Esophagus muscularis mucosa (tissue), 4 donors: ENCODE measurements at regions not wholly inside any gene's neighbourhood (a gene's known extent, or its start where the extent isn't known, plus 50 kb on each side); places are given as distances from the start of the nearest gene placed in this dataset.

Source experiments
- DNase-seq: peaks from one replicate; pipeline ENCODE4 v3.0.0-alpha.2; 2017; ENCODE audit errors: extremely low spot score
- H3K27ac ChIP-seq, 4 donors: fragments of 200-600 bp; sonication (generic); replicated peaks in 1 of 4; 1 replicate in 3 of 4; 2 replicates in 1 of 4; pipeline ENCODE4 v1.5.1; 2016 to 2019; ENCODE audit warnings: mild to moderate bottlenecking in 1 of 4
- H3K27me3 ChIP-seq, 4 donors: fragments of 200-600 bp; sonication (generic); one replicate each; pipeline versions ENCODE4 v1.5.1 to v1.6.0; 2016 to 2019
- H3K36me3 ChIP-seq, 4 donors: fragments of 200-600 bp; sonication (generic); one replicate each; pipeline ENCODE4 v1.5.1; 2016 to 2019
- H3K4me1 ChIP-seq, 4 donors: fragments of 200-600 bp; sonication (generic); one replicate each; pipeline ENCODE4 v1.5.1; 2016 to 2019
- H3K4me3 ChIP-seq, 4 donors: fragments of 200-600 bp; sonication (generic); 1 replicate in 2 of 4; 2 replicates in 2 of 4; pipeline ENCODE4 v1.5.1; 2016 to 2019; ENCODE audit warnings: mild to moderate bottlenecking in 4 of 4, moderate library complexity in 1 of 4
- H3K9me3 ChIP-seq, 4 donors: fragments of 200-600 bp; sonication (generic); 1 replicate in 3 of 4; 2 replicates in 1 of 4; pipeline ENCODE4 v1.5.1; 2016 to 2019
- CTCF ChIP-seq, 3 experiments: fragments of 200-600 bp in 2 of 3; fragments of 450-650 bp in 1 of 3; sonication (generic) in 2 of 3; IDR thresholded peaks; one replicate each; pipeline ENCODE4 v1.5.1; 2017 to 2019; ENCODE audit warnings: antibody characterized with exemption in 3 of 3, mild to moderate bottlenecking in 2 of 3, moderate library complexity in 1 of 3
- EP300 ChIP-seq: sonication (generic); formaldehyde crosslinking; IDR thresholded peaks from one replicate; pipeline ENCODE4 v1.6.1; 2017; ENCODE audit warnings: antibody characterized with exemption
- POLR2A ChIP-seq: fragments of 450-650 bp; IDR thresholded peaks from one replicate; pipeline ENCODE4 v1.6.1; 2017; ENCODE audit warnings: antibody characterized with exemption, moderate library complexity, mild to moderate bottlenecking, low read depth
- POLR2AphosphoS5 ChIP-seq, 2 donors: sonication (generic); formaldehyde crosslinking; IDR thresholded peaks; one replicate each; pipeline ENCODE4 v1.6.1; 2017; ENCODE audit warnings: antibody characterized with exemption in 2 of 2
- WGBS: methylation state at CpG from one replicate; pipeline ENCODE4 v1.1.5; 2018; 5-methylcytosine and 5-hydroxymethylcytosine counted together
- intact Hi-C: fragments of 100-400 bp; cut with DNase I; formaldehyde crosslinking; loops from one replicate; pipeline ENCODE4 v1.15.1; 2023

GRCh38 chr10:36163827-36164226 is 521.7 kb upstream of the FZD8 start:
- intact Hi-C loops: no loop called here
- DNase-seq: no peak
- no peak for TF ChIP-seq CTCF (IDR thresholded peaks at IDR 0.05)
- no peak for TF ChIP-seq POLR2AphosphoS5 (IDR thresholded peaks at IDR 0.05)
- TF ChIP-seq EP300: no peak
- no peak for TF ChIP-seq POLR2A

DNA sequence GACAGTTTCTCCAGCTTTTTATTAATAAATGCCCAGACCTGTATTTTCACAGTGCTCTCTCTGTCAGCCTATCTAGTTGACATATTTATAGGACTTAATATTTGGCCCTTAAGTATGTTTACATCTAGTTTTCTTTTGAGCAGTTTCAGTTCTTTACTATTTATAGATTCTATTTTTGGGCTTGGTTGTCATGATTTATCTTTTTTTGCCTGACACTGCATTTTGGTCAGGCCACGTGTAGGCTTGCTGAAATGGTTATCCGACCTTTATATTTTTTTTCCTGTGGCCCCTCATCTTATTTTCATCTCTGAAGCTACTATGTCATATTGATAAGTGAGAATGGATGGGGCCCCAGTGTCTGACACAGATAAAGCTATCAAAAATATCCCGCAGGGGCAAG is 515.4 kb upstream of the FZD8 start:
- Histone ChIP-seq H3K36me3 (no peaks in the 10 kb centered on the region), H3K9me3 (no peaks in the 10 kb centered on the region), H3K4me3 (no peak overlapping the region), H3K27me3 (no peaks in the 10 kb centered on the region), H3K4me1 (no peaks in the 10 kb centered on the region), H3K27ac (no peak overlapping the region)
- no peak for DNase-seq
- TF ChIP-seq POLR2AphosphoS5 (IDR thresholded peaks at IDR 0.05) (no peak), EP300 (no peak), POLR2A (no peak)
- intact Hi-C loops: no loop called here
- WGBS: 48% methylated on average over 3 of the region's 3 CpGs

More at GRCh38 chr10:36163827-36164226, 521.7 kb upstream of the FZD8 start:
- Histone ChIP-seq H3K9me3 (no peaks in the 10 kb centered on the region), H3K27ac (no peak overlapping the region), H3K36me3 (no peaks in the 10 kb centered on the region), H3K4me1 (no peaks in the 10 kb centered on the region), H3K27me3 (no peaks in the 10 kb centered on the region), H3K4me3 (no peak overlapping the region)
- 78% methylated on average over 2 of the region's 2 CpGs for WGBS

GRCh38 chr10:36148207-36148606 is 506.1 kb upstream of the FZD8 start:
- Histone ChIP-seq H3K36me3 (no peaks in the 10 kb centered on the region), H3K9me3 (no peaks in the 10 kb centered on the region), H3K4me1 (no peaks in the 10 kb centered on the region), H3K4me3 (no peak overlapping the region), H3K27ac (no peak overlapping the region), H3K27me3 (no peaks in the 10 kb centered on the region)
- intact Hi-C loops: no loop called here
- TF ChIP-seq EP300 (no peak), POLR2AphosphoS5 (IDR thresholded peaks at IDR 0.05) (no peak), POLR2A (no peak), CTCF (IDR thresholded peaks at IDR 0.05) (no peak)
- no peak for DNase-seq
- 80% methylated on average over 1 of the region's 1 CpG for WGBS

- Histone ChIP-seq H3K27ac (no peak overlapping the region), H3K4me3 (no peak overlapping the region), H3K36me3 (no peaks in the 10 kb centered on the region), H3K4me1 (no peaks in the 10 kb centered on the region), H3K27me3 (no peaks in the 10 kb centered on the region), H3K9me3 (no peaks in the 10 kb centered on the region)
- no peak for TF ChIP-seq EP300
- TF ChIP-seq CTCF (IDR thresholded peaks at IDR 0.05): no peak
- TF ChIP-seq POLR2AphosphoS5 (IDR thresholded peaks at IDR 0.05): no peak
- TF ChIP-seq POLR2A: no peak
- no peak for DNase-seq
- intact Hi-C loops: no loop called here
Observed at GRCh38 chr10:36147529-36147928, 505.4 kb upstream of the FZD8 start.

DNA sequence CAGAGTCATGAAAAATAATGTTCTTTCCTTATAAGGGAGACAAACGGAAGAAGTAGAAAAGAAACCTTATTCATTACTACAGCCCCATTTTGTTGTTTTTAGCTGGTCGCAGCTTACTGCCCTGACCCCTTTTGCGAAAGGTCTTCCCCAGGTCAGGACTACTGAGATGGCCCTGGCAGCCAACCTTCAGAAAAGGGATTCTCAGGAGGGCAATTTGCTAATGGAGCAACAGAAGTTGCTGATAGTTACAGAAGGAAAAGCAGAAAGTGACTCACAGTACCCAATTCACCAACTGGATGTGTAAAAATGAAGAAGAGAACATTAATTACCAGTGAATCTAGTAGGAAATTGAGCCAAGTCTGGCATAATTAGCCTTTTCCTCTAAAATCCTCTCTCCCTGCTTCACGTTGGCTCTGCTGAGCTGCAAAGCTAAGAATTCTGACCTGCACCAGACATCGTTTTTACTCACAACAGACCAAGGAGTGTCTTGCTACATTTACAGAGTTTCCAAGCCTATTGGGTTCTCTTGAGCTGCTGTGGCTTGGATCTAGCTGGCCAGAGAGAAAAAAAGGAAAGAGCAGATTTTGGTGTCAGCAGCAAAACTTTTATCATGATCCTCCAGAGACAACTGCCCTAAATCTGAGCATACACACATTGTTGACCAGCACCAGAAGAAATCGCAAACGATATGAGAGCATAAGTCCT is 499.9 kb upstream of the FZD8 start:
- 72% methylated on average over 7 of the region's 7 CpGs for WGBS
- Histone ChIP-seq H3K36me3 (no peaks in the 10 kb centered on the region), H3K9me3 (no peaks in the 10 kb centered on the region), H3K27ac (no peak overlapping the region), H3K27me3 (no peaks in the 10 kb centered on the region), H3K4me3 (no peak overlapping the region), H3K4me1 (peaks cover 0 to 6% (median 0%) of the 10 kb centered on the region in 4 donors)
- no peak for TF ChIP-seq POLR2A
- no peak for TF ChIP-seq EP300
- no peak for TF ChIP-seq CTCF (IDR thresholded peaks at IDR 0.05)
- no peak for TF ChIP-seq POLR2AphosphoS5 (IDR thresholded peaks at IDR 0.05)
- intact Hi-C loops: no loop called here
- no peak for DNase-seq
